CD4-positive, alpha-beta T cell (primary cell): ENCODE measurements at regions not wholly inside any gene's neighbourhood (a gene's known extent, or its start where the extent isn't known, plus 50 kb on each side); places are given as distances from the start of the nearest gene placed in this dataset.

Experiments
- ATAC-seq: fragments of 200-7000 bp; cut with Tn5 transposase; one replicate; pipeline ENCODE4 v1.10.0; 2022; ENCODE audit warnings: mild to moderate bottlenecking; ENCODE audit not compliant: poor library complexity
- CTCF ChIA-PET: fragments of 350-600 bp; sonication (Branson Sonifier 250); formaldehyde crosslinking; loops from one replicate; lab custom pipeline; 2021; ENCODE audit warnings: antibody characterized with exemption, inconsistent platforms; lab: Charles Lee
- POLR2A ChIA-PET: fragments of 350-600 bp; sonication (Branson Sonifier 250); formaldehyde crosslinking; loops from one replicate; lab custom pipeline; 2021; ENCODE audit warnings: antibody characterized with exemption, inconsistent platforms; lab: Charles Lee
- DNase-seq, 14 experiments: peaks; one replicate each; pipeline ENCODE4 v3.0.0-alpha.2; 2013 to 2020; ENCODE audit warnings: mixed read lengths in 2 of 14
- H3K27ac ChIP-seq, 2 donors: one replicate each; pipeline versions ENCODE4 v1.5.1 to v1.7.0; 2013; ENCODE audit warnings: low read length in 2 of 2, low read depth in 1 of 2, mild to moderate bottlenecking in 1 of 2
- H3K27me3 ChIP-seq, 2 experiments: 1 replicate in 1 of 2; 2 replicates in 1 of 2; pipeline versions ENCODE4 v1.6.1 to v1.7.0; 2013; ENCODE audit warnings: low read length in 2 of 2, control low read depth in 1 of 2, mild to moderate bottlenecking in 1 of 2, moderate library complexity in 1 of 2; ENCODE audit not compliant: insufficient read depth in 2 of 2, control insufficient read depth in 1 of 2
- H3K36me3 ChIP-seq: one replicate; pipeline ENCODE4 v1.6.1; 2013; ENCODE audit warnings: low read length, control low read depth; ENCODE audit not compliant: insufficient read depth
- H3K4me1 ChIP-seq: one replicate; pipeline ENCODE4 v1.6.1; 2013; ENCODE audit warnings: low read length, control low read depth; ENCODE audit not compliant: insufficient read depth
- H3K4me3 ChIP-seq: one replicate; pipeline ENCODE4 v1.5.1; 2013; ENCODE audit warnings: mild to moderate bottlenecking, low read length, moderate library complexity
- H3K9me3 ChIP-seq, 2 experiments: 1 replicate in 1 of 2; 2 replicates in 1 of 2; pipeline versions ENCODE4 v1.6.1 to v1.7.0; 2013; ENCODE audit warnings: low read length in 2 of 2, mild to moderate bottlenecking in 2 of 2, control low read depth in 1 of 2, moderate library complexity in 1 of 2; ENCODE audit not compliant: control insufficient read depth in 1 of 2, insufficient read depth in 1 of 2
- H3K27ac Mint-ChIP-seq: one replicate; pipeline ENCODE4 v1.8.0; 2020; ENCODE audit warnings: mixed read lengths
- H3K27me3 Mint-ChIP-seq: one replicate; pipeline ENCODE4 v1.8.0; 2021; ENCODE audit warnings: mixed read lengths
- H3K36me3 Mint-ChIP-seq: one replicate; pipeline ENCODE4 v1.8.0; 2021; ENCODE audit warnings: low read depth, mixed read lengths
- H3K4me1 Mint-ChIP-seq: one replicate; pipeline ENCODE4 v1.8.0; 2021; ENCODE audit warnings: low read depth, mixed read lengths
- H3K4me3 Mint-ChIP-seq: one replicate; pipeline ENCODE4 v1.8.0; 2020; ENCODE audit warnings: mild to moderate bottlenecking, mixed read lengths
- H3K9me3 Mint-ChIP-seq: one replicate; pipeline ENCODE4 v1.8.0; 2020; ENCODE audit warnings: mixed read lengths
- intact Hi-C, 2 experiments: fragments of 100-400 bp; cut with DNase I in 1 of 2; cut with micrococcal nuclease in 1 of 2; formaldehyde crosslinking; loops; one replicate each; pipeline versions ENCODE4 v1.15.1 to v1.9.0; 2023 to 2025; cut with DNase I, micrococcal nuclease
- TF ChIP-seq, protein P1 (sequence below): fragments of 200-600 bp; IDR thresholded peaks from one replicate; pipeline ENCODE4 v1.8.0; 2022; ENCODE audit warnings: antibody characterized with exemption, mild to moderate bottlenecking

DNA sequence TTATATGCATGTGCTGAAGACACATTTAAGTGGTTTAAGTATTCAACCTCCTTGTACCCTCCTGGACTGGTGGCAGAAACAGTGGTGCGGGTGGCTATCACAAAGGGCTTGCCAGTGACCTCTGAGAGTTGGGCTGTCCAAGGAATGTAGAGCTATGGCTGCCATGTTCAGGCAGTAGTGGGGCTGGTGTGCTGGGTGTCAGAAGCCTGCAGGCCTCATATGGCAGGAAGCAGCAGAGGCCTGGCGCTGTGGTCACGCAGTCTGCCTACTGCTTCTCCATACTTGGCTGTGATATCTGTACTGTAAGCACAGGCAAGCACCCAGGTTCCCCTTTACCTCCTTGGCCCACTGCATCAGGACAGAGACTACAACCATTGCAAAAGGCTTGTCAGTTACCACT lies 870.0 kb downstream of the LRRIQ3 start:
- Mint-ChIP-seq H3K27ac (no peak overlapping the region), H3K36me3 (no peaks in the 10 kb centered on the region), H3K4me1 (no peaks in the 10 kb centered on the region), H3K9me3 (peaks cover 21% of the 10 kb centered on the region), H3K4me3 (no peak overlapping the region), H3K27me3 (no peaks in the 10 kb centered on the region)
- no peaks in the 10 kb centered on the region for H3K36me3 ChIP-seq
- intact Hi-C loops = no loop called here
- ATAC-seq = no peak
- ChIA-PET CTCF (no interaction called here), POLR2A (no interaction called here)
- TF ChIP-seq, protein P1, sequence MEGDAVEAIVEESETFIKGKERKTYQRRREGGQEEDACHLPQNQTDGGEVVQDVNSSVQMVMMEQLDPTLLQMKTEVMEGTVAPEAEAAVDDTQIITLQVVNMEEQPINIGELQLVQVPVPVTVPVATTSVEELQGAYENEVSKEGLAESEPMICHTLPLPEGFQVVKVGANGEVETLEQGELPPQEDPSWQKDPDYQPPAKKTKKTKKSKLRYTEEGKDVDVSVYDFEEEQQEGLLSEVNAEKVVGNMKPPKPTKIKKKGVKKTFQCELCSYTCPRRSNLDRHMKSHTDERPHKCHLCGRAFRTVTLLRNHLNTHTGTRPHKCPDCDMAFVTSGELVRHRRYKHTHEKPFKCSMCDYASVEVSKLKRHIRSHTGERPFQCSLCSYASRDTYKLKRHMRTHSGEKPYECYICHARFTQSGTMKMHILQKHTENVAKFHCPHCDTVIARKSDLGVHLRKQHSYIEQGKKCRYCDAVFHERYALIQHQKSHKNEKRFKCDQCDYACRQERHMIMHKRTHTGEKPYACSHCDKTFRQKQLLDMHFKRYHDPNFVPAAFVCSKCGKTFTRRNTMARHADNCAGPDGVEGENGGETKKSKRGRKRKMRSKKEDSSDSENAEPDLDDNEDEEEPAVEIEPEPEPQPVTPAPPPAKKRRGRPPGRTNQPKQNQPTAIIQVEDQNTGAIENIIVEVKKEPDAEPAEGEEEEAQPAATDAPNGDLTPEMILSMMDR = no peak
- H3K4me3 ChIP-seq = no peak overlapping the region
- H3K27ac ChIP-seq = no peak overlapping the region
- peaks cover 0 to 19% of the 10 kb centered on the region in 2 experiments for H3K9me3 ChIP-seq
- no peaks in the 10 kb centered on the region for H3K4me1 ChIP-seq
- no peaks in the 10 kb centered on the region for H3K27me3 ChIP-seq
- DNase-seq = no peak

GRCh38 chr1:73327180-73327793 lies 870.7 kb downstream of the LRRIQ3 start:
- Mint-ChIP-seq H3K27me3 (no peaks in the 10 kb centered on the region), H3K4me1 (no peaks in the 10 kb centered on the region), H3K4me3 (no peak overlapping the region), H3K27ac (no peak overlapping the region), H3K36me3 (no peaks in the 10 kb centered on the region), H3K9me3 (peaks cover 25% of the 10 kb centered on the region)
- Histone ChIP-seq H3K9me3 (peaks cover 0 to 19% of the 10 kb centered on the region in 2 experiments), H3K4me1 (no peaks in the 10 kb centered on the region), H3K27ac (no peak overlapping the region), H3K36me3 (no peaks in the 10 kb centered on the region), H3K27me3 (no peaks in the 10 kb centered on the region), H3K4me3 (no peak overlapping the region)
- ATAC-seq (no peak), DNase-seq (peak in 1 of 14 experiments; percentile 3)
- intact Hi-C loops = no loop called here
- ChIA-PET POLR2A (no interaction called here), CTCF (no interaction called here)
- TF ChIP-seq, protein P1 = no peak

DNA sequence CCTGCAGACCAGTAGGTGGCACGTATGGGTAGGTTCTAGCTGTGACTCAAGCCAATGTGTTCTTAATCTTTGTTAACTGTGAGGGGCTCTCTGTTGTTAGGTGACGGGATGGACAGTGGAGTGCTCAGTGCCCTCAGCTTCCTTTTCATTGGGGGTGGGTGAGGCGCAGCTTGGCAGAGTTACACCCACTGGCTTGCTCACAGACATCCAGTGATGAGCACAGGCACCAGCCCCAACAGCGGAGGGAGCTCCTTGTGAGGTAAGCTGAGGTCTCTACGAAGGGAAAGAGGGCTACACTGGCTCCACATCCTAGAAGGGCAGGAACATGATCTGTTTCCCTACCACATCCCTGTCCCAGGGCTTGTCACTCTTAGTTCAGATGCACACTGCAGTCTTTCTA lies 871.3 kb downstream of the LRRIQ3 start:
- ATAC-seq (no peak), DNase-seq (no peak)
- TF ChIP-seq, protein P1 = no peak
- Histone ChIP-seq H3K4me3 (no peak overlapping the region), H3K4me1 (no peaks in the 10 kb centered on the region), H3K27ac (no peak overlapping the region), H3K27me3 (no peaks in the 10 kb centered on the region), H3K36me3 (no peaks in the 10 kb centered on the region), H3K9me3 (peaks cover 0 to 19% of the 10 kb centered on the region in 2 experiments)
- Mint-ChIP-seq H3K36me3 (no peaks in the 10 kb centered on the region), H3K27ac (no peak overlapping the region), H3K9me3 (peaks cover 25% of the 10 kb centered on the region), H3K27me3 (no peaks in the 10 kb centered on the region), H3K4me1 (no peaks in the 10 kb centered on the region), H3K4me3 (no peak overlapping the region)
- POLR2A ChIA-PET = no interaction called here
- intact Hi-C loops = no loop called here
- CTCF ChIA-PET = no interaction called here
